ENCODE measurements at regions not wholly inside any gene's neighbourhood (a gene's known extent, or its start where the extent isn't known, plus 50 kb on each side); places are given as distances from the start of the nearest gene placed in this dataset.

GRCh38 chr18:41690332-41691127, 264.5 kb upstream of the PIK3C3 start:
- H3K36me3 ChIP-seq (ENCODE audit: low read depth, low read length) = no peaks in the 10 kb centered on the region
- TF ChIP-seq EZH2phosphoT487 (IDR thresholded peaks at IDR 0.05; ENCODE audit: borderline replicate concordance, low read length) = no peak
- no peak for TF ChIP-seq EZH2 (IDR thresholded peaks at IDR 0.05; ENCODE audit: low read length, unreplicated experiment)
- no peak for TF ChIP-seq CTCF (conservative IDR thresholded peaks at IDR 0.05; ENCODE audit: low read depth, low read length)
- ChIA-PET CTCF (no interaction called here), POLR2A (ENCODE audit: unreplicated experiment) (no interaction called here)
- H3K4me1 ChIP-seq (ENCODE audit: insufficient read depth, low read length) = no peaks in the 10 kb centered on the region
- H3K9me3 ChIP-seq (ENCODE audit: low read length) = no peaks in the 10 kb centered on the region
- no TSS peak for BruUV-seq (replicated peaks)
- ATAC-seq (no peak), DNase-seq (no peak)
- no peak overlapping the region for H3K4me2 ChIP-seq (ENCODE audit: low read length)
- H4K20me1 ChIP-seq (ENCODE audit: low read length) = no peaks in the 10 kb centered on the region
- no peak overlapping the region for H3K9ac ChIP-seq (ENCODE audit: low read length)
- no peak overlapping the region for H2AFZ ChIP-seq (ENCODE audit: low read length)
- intact Hi-C loops (cut with micrococcal nuclease) = no loop called here
- H3K27ac ChIP-seq (ENCODE audit: low read length) = no peak overlapping the region
- H3K9me2 ChIP-seq (replicated peaks; ENCODE audit: low read length) = no peaks in the 10 kb centered on the region
- no peak overlapping the region for H3K4me3 ChIP-seq (ENCODE audit: low read length)
- H3K27me3 ChIP-seq (ENCODE audit: low read length) = no peaks in the 10 kb centered on the region
- no peaks in the 10 kb centered on the region for H3F3A ChIP-seq (ENCODE audit: low read length, unreplicated experiment)
- no peaks in the 10 kb centered on the region for H3K79me2 ChIP-seq (ENCODE audit: low read length)

GRCh38 chr18:41687138-41687537, 267.9 kb upstream of the PIK3C3 start:
- DNase-seq = no peak
- ChIA-PET POLR2A (ENCODE audit: unreplicated experiment) (no interaction called here), CTCF (no interaction called here)
- Histone ChIP-seq H3K4me3 (ENCODE audit: low read length) (no peak overlapping the region), H3K27me3 (ENCODE audit: low read length) (no peaks in the 10 kb centered on the region), H3F3A (ENCODE audit: low read length, unreplicated experiment) (no peaks in the 10 kb centered on the region), H4K20me1 (ENCODE audit: low read length) (no peaks in the 10 kb centered on the region), H3K4me1 (ENCODE audit: insufficient read depth, low read length) (no peaks in the 10 kb centered on the region), H3K4me2 (ENCODE audit: low read length) (no peak overlapping the region), H3K9me2 (replicated peaks; ENCODE audit: low read length) (no peaks in the 10 kb centered on the region), H3K9ac (ENCODE audit: low read length) (no peak overlapping the region), H2AFZ (ENCODE audit: low read length) (no peak overlapping the region), H3K27ac (ENCODE audit: low read length) (no peak overlapping the region), H3K79me2 (ENCODE audit: low read length) (no peaks in the 10 kb centered on the region), H3K9me3 (ENCODE audit: low read length) (no peaks in the 10 kb centered on the region), H3K36me3 (ENCODE audit: low read depth, low read length) (no peaks in the 10 kb centered on the region)
- ATAC-seq = no peak
- no TSS peak for BruUV-seq (replicated peaks)
- intact Hi-C loops (cut with micrococcal nuclease) = no loop called here
- no peak for TF ChIP-seq CTCF (conservative IDR thresholded peaks at IDR 0.05; ENCODE audit: low read depth, low read length)
- TF ChIP-seq EZH2phosphoT487 (IDR thresholded peaks at IDR 0.05; ENCODE audit: borderline replicate concordance, low read length) = no peak
- TF ChIP-seq EZH2 (IDR thresholded peaks at IDR 0.05; ENCODE audit: low read length, unreplicated experiment) = no peak

GRCh38 chr18:41681138-41681880, 273.7 kb upstream of the PIK3C3 start:
- Histone ChIP-seq H3K4me3 (ENCODE audit: low read length) (no peak overlapping the region), H3K36me3 (ENCODE audit: low read depth, low read length) (no peaks in the 10 kb centered on the region), H3K27ac (ENCODE audit: low read length) (no peak overlapping the region), H3K9me2 (replicated peaks; ENCODE audit: low read length) (no peaks in the 10 kb centered on the region), H3K79me2 (ENCODE audit: low read length) (no peaks in the 10 kb centered on the region), H3K4me1 (ENCODE audit: insufficient read depth, low read length) (peaks cover 4% of the 10 kb centered on the region; the same call in 1 of the 2 replicates), H3F3A (ENCODE audit: low read length, unreplicated experiment) (no peaks in the 10 kb centered on the region), H3K4me2 (ENCODE audit: low read length) (0 out of 2 replicates have a peak overlapping the region, but pooled peaks have one; percentile 10), H3K9ac (ENCODE audit: low read length) (no peak overlapping the region), H4K20me1 (ENCODE audit: low read length) (no peaks in the 10 kb centered on the region), H2AFZ (ENCODE audit: low read length) (no peak overlapping the region), H3K9me3 (ENCODE audit: low read length) (no peaks in the 10 kb centered on the region), H3K27me3 (ENCODE audit: low read length) (no peaks in the 10 kb centered on the region)
- intact Hi-C loops (cut with micrococcal nuclease) = no loop called here
- no TSS peak for BruUV-seq (replicated peaks)
- CTCF ChIA-PET = no interaction called here
- TF ChIP-seq EZH2phosphoT487 (IDR thresholded peaks at IDR 0.05; ENCODE audit: borderline replicate concordance, low read length) (no peak), CTCF (conservative IDR thresholded peaks at IDR 0.05; ENCODE audit: low read depth, low read length) (no peak), EZH2 (IDR thresholded peaks at IDR 0.05; ENCODE audit: low read length, unreplicated experiment) (no peak)
- ATAC-seq (peak; percentile 79), DNase-seq (peak; percentile 59)
- POLR2A ChIA-PET (ENCODE audit: unreplicated experiment) = no interaction called here
